ENCODE measurements at regions not wholly inside any gene's neighbourhood (a gene's known extent, or its start where the extent isn't known, plus 50 kb on each side); places are given as distances from the start of the nearest gene placed in this dataset.

DNA sequence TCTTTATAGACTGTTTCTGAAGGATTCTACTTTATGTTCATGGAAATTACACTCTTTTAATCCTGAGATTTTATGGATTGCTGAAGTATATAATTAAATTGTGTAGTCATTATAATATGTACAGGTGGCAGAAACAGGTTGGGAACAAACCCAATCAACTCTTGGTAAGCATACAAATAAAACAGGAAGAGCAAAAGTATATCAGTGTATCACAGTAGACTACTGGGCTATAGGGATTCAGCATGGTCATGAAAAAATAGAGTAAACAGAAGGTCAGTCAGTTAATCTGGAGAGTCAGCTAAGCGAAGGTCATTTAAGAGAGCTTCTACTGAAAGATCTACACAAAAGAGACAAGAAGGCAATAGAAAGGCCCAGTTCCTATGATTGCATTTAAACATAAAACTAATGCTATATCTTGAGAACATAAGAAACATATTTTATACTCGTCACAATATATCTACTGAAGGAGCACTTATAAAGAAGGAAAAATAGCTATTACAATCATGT, 178.9 kb upstream of the ECI2 start:
- Histone ChIP-seq H3K4me1 (peaks cover 14% of the 10 kb centered on the region), H3K36me3 (replicated peaks in 1 of 2; ENCODE audit: insufficient read depth in 1 of 2, low read depth in 2 of 2) (no peaks in the 10 kb centered on the region), H3K27ac (no peak overlapping the region), H3K27me3 (no peaks in the 10 kb centered on the region), H3K9me3 (no peaks in the 10 kb centered on the region), H3K4me3 (no peak overlapping the region)
- DNase-seq (no peak), ATAC-seq (no peak)
- no peak for TF ChIP-seq POLR2A (IDR thresholded peaks at IDR 0.05)
- TF ChIP-seq, protein P1, sequence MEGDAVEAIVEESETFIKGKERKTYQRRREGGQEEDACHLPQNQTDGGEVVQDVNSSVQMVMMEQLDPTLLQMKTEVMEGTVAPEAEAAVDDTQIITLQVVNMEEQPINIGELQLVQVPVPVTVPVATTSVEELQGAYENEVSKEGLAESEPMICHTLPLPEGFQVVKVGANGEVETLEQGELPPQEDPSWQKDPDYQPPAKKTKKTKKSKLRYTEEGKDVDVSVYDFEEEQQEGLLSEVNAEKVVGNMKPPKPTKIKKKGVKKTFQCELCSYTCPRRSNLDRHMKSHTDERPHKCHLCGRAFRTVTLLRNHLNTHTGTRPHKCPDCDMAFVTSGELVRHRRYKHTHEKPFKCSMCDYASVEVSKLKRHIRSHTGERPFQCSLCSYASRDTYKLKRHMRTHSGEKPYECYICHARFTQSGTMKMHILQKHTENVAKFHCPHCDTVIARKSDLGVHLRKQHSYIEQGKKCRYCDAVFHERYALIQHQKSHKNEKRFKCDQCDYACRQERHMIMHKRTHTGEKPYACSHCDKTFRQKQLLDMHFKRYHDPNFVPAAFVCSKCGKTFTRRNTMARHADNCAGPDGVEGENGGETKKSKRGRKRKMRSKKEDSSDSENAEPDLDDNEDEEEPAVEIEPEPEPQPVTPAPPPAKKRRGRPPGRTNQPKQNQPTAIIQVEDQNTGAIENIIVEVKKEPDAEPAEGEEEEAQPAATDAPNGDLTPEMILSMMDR (IDR thresholded peaks at IDR 0.05), result no peak
- intact Hi-C loops (cut with DNase I), result no loop called here
- 48 to 67% methylated on average over 2 of the region's 2 CpGs for WGBS, 2 donors

DNA sequence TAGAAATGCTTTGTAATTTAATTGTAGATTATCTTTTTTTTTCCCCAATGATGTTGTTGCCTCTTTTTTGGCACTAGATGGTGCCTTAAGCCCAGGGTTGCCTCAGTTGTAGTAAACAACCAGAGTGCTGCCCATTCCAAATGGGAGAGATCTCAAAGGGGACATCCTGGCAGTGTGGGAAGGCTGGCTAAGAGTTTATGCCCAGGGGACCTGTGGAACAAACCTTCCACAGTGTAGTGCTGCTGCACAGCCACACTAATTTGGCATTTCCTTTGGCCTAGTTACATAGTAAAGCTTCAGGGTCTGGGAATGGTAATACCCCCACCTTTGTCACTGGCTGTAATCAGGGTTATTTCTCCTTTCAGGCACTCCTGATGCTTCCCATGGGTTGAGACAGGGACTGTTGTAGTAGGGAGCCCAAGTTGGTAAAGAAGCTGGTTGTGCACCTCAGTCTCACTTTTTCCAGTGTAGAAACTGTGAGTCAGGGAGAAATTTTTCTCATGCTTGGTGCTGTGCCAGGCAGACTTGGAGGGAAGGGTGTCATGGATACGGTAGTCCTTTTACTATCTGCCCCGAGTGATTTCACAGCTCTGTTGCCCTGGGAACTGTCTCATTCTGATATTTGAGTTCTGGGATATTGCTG, 177.8 kb upstream of the ECI2 start:
- no peak for TF ChIP-seq POLR2A (IDR thresholded peaks at IDR 0.05)
- TF ChIP-seq, protein P1 (IDR thresholded peaks at IDR 0.05), result peak in 4 of 7 experiments; percentile 22 to 47 (median 42)
- no peak overlapping the region for H3K4me3 ChIP-seq
- DNase-seq (peak; percentile 41 to 53 (median 44)), ATAC-seq (peak; percentile 51)
- H3K4me1 ChIP-seq, result peaks cover 14% of the 10 kb centered on the region
- no peaks in the 10 kb centered on the region for H3K36me3 ChIP-seq (replicated peaks in 1 of 2; ENCODE audit: insufficient read depth in 1 of 2, low read depth in 2 of 2)
- intact Hi-C loops (cut with DNase I), result no loop called here
- H3K9me3 ChIP-seq, result no peaks in the 10 kb centered on the region
- no peaks in the 10 kb centered on the region for H3K27me3 ChIP-seq
- 10 to 31% methylated on average over 2 of the region's 2 CpGs for WGBS, 2 donors
- H3K27ac ChIP-seq, result peak overlapping the region in 3 of 4 donors; percentile 29 to 64 (median 40)

DNA sequence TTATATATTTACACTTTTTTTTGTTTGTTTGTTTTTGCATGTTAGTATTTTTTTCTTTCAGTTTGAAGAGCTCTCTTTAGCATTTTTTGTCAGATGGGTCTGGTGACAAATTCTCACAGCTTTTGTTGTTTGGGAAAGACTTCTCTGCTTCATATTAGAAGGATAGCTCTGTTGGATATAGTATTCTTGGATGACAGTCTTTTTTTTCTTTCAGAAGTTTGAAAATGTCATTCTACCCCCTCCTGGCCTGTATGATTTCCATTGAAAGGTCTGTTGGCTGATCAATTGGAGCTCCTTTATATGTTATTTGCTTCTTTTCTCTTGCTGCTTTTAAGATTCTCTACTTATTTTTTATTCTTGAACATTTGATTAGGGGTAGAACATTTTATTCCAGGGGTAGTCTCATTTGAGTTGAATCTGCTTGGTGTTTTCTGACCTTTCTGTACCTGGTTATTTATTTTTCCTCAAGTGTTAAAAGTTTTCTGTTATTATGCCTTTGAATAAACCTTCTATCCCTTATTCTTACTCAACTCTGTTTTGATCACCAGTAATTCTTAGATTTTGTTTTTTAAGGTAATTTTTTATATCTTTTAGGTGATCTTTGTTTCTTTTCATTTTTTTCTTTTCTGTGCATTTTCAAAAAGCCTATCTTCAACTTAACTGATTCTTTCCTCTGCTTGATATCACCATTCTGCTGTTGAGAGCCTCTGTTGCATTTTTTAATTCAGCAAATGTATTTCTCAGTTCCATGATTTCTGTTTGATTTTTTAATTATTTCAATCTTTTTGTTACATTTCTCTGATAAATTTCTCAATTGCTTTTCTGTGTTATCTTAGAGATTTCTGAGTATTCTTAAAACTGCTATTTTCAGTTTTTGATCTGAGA, 176.8 kb upstream of the ECI2 start:
- Histone ChIP-seq H3K4me3 (no peak overlapping the region), H3K27me3 (no peaks in the 10 kb centered on the region), H3K36me3 (replicated peaks in 1 of 2; ENCODE audit: insufficient read depth in 1 of 2, low read depth in 2 of 2) (no peaks in the 10 kb centered on the region), H3K27ac (no peak overlapping the region), H3K4me1 (peaks cover 13% of the 10 kb centered on the region), H3K9me3 (no peaks in the 10 kb centered on the region)
- no peak for DNase-seq
- TF ChIP-seq POLR2A (IDR thresholded peaks at IDR 0.05), result no peak
- TF ChIP-seq, protein P1 (IDR thresholded peaks at IDR 0.05), result no peak
- no peak for ATAC-seq
- intact Hi-C loops (cut with DNase I), result no loop called here

DNA sequence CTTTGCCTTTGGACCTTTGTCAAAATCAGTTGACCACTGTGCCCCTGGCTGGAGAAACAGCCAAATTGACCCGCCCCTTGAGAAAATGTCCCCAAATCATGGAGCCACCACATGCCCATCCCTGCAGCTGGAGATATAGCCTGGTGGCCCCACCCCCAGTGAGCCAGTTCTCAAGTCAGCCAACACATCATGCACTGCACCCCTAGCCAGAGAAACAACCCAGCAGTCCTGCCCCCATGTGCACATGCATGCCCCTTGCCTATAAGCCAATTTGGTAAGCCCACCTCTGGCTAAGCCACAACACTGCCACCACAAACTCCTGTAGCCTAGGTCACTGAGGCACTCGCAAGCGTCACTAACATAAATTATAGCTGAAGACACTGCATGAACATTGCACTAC, 174.2 kb upstream of the ECI2 start:
- ATAC-seq (no peak), DNase-seq (no peak)
- TF ChIP-seq, protein P1 (IDR thresholded peaks at IDR 0.05), result no peak
- no peak for TF ChIP-seq POLR2A (IDR thresholded peaks at IDR 0.05)
- WGBS, 2 donors, result 58 to 64% methylated on average over 3 of the region's 3 CpGs
- Histone ChIP-seq H3K4me1 (peaks cover 5% of the 10 kb centered on the region), H3K27me3 (no peaks in the 10 kb centered on the region), H3K9me3 (no peaks in the 10 kb centered on the region), H3K4me3 (no peak overlapping the region), H3K27ac (no peak overlapping the region), H3K36me3 (replicated peaks in 1 of 2; ENCODE audit: insufficient read depth in 1 of 2, low read depth in 2 of 2) (no peaks in the 10 kb centered on the region)
- intact Hi-C loops (cut with DNase I), result no loop called here

Data from body of pancreas (tissue), 4 donors.